HG03520 (cell line): ENCODE measurements at regions not wholly inside any gene's neighbourhood (a gene's known extent, or its start where the extent isn't known, plus 50 kb on each side); places are given as distances from the start of the nearest gene placed in this dataset.
"Not testable (repeated sequence)": the region's sequence is repeated elsewhere in the genome, so short reads cannot be mapped to it uniquely, and the experiment has no call there.

Experiments
- ATAC-seq: cut with Tn5 transposase; IDR thresholded peaks from one replicate; pipeline ENCODE4 v1.9.1; 2021; ENCODE audit warnings: mild to moderate bottlenecking, moderate library complexity; ENCODE audit not compliant: unreplicated experiment

- no peak for ATAC-seq
Observed at GRCh38 chr15:35286721-35287120, 201.6 kb upstream of the NANOGP8 start.

- no peak for ATAC-seq
Observed at GRCh38 chr15:35282965-35283496, 197.9 kb upstream of the NANOGP8 start.

GRCh38 chr15:35281515-35281914 lies 196.4 kb upstream of the NANOGP8 start:
- ATAC-seq: no peak

GRCh38 chr15:35279811-35280210 lies 194.7 kb upstream of the NANOGP8 start:
- no peak for ATAC-seq

- ATAC-seq: no peak
Observed at GRCh38 chr15:35271371-35272043, 186.4 kb upstream of the NANOGP8 start.

GRCh38 chr15:35260941-35261340 lies 175.8 kb upstream of the NANOGP8 start:
- no peak for ATAC-seq

- ATAC-seq: not testable (repeated sequence)
Observed at GRCh38 chr15:35260274-35260673, 175.2 kb upstream of the NANOGP8 start.

- no peak for ATAC-seq
Observed at GRCh38 chr15:35256551-35256950, 171.5 kb upstream of the NANOGP8 start.

GRCh38 chr15:35256141-35256540 lies 171.0 kb upstream of the NANOGP8 start:
- no peak for ATAC-seq

- ATAC-seq: not testable (repeated sequence)
Observed at GRCh38 chr15:35254908-35255307, 169.8 kb upstream of the NANOGP8 start.

- no peak for ATAC-seq
Observed at GRCh38 chr15:35254062-35254461, 169.0 kb upstream of the NANOGP8 start.

- ATAC-seq: no peak
Observed at GRCh38 chr15:35252351-35252865, 167.3 kb upstream of the NANOGP8 start.

- ATAC-seq: no peak
Observed at GRCh38 chr15:35247150-35247549, 162.1 kb upstream of the NANOGP8 start.

- ATAC-seq: no peak
Observed at GRCh38 chr15:35246451-35246850, 161.4 kb upstream of the NANOGP8 start.

- not testable (repeated sequence) for ATAC-seq
Observed at GRCh38 chr15:35245681-35246080, 160.6 kb upstream of the NANOGP8 start.

- ATAC-seq: no peak
Observed at GRCh38 chr15:35244227-35244626, 159.1 kb upstream of the NANOGP8 start.

GRCh38 chr15:35243758-35244157 lies 158.7 kb upstream of the NANOGP8 start:
- ATAC-seq: no peak

- not testable (repeated sequence) for ATAC-seq
Observed at GRCh38 chr15:35239693-35240092, 154.6 kb upstream of the NANOGP8 start.

GRCh38 chr15:35238448-35238847 lies 153.4 kb upstream of the NANOGP8 start:
- ATAC-seq: not testable (repeated sequence)

GRCh38 chr15:35229085-35229484 lies 144.0 kb upstream of the NANOGP8 start:
- ATAC-seq: no peak

- ATAC-seq: no peak
Observed at GRCh38 chr15:35218215-35218614, 133.1 kb upstream of the NANOGP8 start.

GRCh38 chr15:35215093-35215492 lies 130.0 kb upstream of the NANOGP8 start:
- no peak for ATAC-seq
